ENCODE measurements at regions not wholly inside any gene's neighbourhood (a gene's known extent, or its start where the extent isn't known, plus 50 kb on each side); places are given as distances from the start of the nearest gene placed in this dataset.

- Histone ChIP-seq H3K27me3 (no peaks in the 10 kb centered on the region), H3K4me1 (no peaks in the 10 kb centered on the region), H3K36me3 (no peaks in the 10 kb centered on the region), H3K9me3 (no peaks in the 10 kb centered on the region), H3K27ac (no peak overlapping the region), H3K4me3 (no peak overlapping the region)
- intact Hi-C loops (cut with DNase I; ENCODE audit: low total_unique reads) (no loop called here), in situ Hi-C loops (cut with MboI; ENCODE audit: low sequenced_read_pairs in 4 of 4) (loop anchor here in 2 of 4 donors (5.0 to 25.0 kb wide), 3 partner anchors 118 to 893 kb away; no protein-coding TSS in a partner anchor)
- no peak for ATAC-seq
- no peak for DNase-seq
- TF ChIP-seq CTCF (IDR thresholded peaks at IDR 0.05 in 4 of 5, conservative IDR thresholded peaks at IDR 0.05 in 1 of 5) (no peak), POLR2A (IDR thresholded peaks at IDR 0.05) (no peak)
Measured at GRCh38 chr1:168443899-168444298, 99.9 kb downstream of the XCL2 start.

DNA sequence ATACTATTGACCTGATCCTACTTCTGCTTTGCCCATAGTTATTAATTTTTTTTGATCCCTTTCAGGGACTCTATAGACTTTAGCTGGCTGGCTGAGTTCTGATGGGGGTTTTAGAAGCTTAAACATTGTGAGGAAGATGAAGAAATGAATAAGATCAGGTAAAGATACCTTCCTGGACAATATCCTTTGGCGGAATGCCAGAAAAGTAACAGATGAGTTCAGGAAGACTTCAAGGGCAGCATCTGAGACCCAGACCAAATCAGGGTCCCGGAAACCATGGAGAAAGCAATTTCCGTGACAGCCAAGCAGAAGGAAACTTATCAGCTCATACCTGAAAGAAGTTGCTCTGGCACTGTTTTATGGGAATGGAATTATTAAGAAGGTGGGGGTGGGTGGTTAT lies 100.4 kb downstream of the XCL2 start:
- Histone ChIP-seq H3K27me3 (no peaks in the 10 kb centered on the region), H3K9me3 (no peaks in the 10 kb centered on the region), H3K27ac (no peak overlapping the region), H3K4me3 (no peak overlapping the region), H3K4me1 (no peaks in the 10 kb centered on the region), H3K36me3 (no peaks in the 10 kb centered on the region)
- DNase-seq: no peak
- intact Hi-C loops (cut with DNase I; ENCODE audit: low total_unique reads) (no loop called here), in situ Hi-C loops (cut with MboI; ENCODE audit: low sequenced_read_pairs in 4 of 4) (loop anchor here in 2 of 4 donors (5.0 to 25.0 kb wide), 3 partner anchors 119 to 894 kb away; no protein-coding TSS in a partner anchor)
- TF ChIP-seq POLR2A (IDR thresholded peaks at IDR 0.05): no peak
- no peak for TF ChIP-seq CTCF (IDR thresholded peaks at IDR 0.05 in 4 of 5, conservative IDR thresholded peaks at IDR 0.05 in 1 of 5)
- no peak for ATAC-seq

DNA sequence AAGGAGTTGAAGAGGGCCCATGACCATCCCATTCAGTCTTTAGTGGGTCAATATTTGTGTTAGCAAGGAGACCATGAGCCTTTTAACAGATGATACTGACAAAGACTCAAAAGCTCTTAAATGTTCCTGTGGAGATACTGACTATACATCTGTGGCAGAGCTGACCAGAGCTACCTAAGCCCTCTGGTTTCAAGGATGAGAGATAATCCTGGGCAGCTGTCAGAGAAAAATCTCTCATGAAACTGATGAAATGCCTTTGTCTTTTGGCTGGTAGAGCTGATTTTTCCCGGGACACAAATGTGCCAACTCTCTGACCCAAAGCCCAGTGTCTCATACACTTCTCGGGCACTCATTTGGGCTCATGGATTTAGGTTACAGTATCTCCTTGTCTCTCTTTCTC lies 100.9 kb downstream of the XCL2 start:
- in situ Hi-C loops (cut with MboI; ENCODE audit: low sequenced_read_pairs in 4 of 4): loop anchor here in 2 of 4 donors (5.0 to 25.0 kb wide), 3 partner anchors 119 to 894 kb away; no protein-coding TSS in a partner anchor

DNA sequence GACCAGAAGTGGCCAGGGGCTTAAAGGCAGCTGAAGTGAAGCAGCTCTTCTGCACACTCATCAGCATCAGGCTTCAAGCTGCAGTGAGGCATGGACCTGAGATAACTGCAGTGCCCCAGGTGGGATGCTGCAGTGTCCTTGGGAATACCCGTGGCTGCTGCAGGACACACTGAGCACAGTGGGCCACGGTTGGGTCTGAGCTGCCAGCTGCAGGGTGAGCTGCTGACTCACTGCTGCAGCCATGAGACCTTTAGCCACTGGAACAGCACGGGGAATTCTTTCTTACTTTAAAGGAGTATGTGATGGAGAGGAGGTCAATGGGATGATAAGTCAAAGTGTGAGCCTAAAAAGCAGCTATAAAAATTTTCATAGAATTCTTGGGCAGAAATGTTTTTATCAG lies 102.1 kb downstream of the XCL2 start:
- no peak for TF ChIP-seq POLR2A (IDR thresholded peaks at IDR 0.05)
- no peak for TF ChIP-seq CTCF (IDR thresholded peaks at IDR 0.05 in 4 of 5, conservative IDR thresholded peaks at IDR 0.05 in 1 of 5)
- no peaks in the 10 kb centered on the region for H3K9me3 ChIP-seq
- intact Hi-C loops (cut with DNase I; ENCODE audit: low total_unique reads): no loop called here
- no peaks in the 10 kb centered on the region for H3K4me1 ChIP-seq
- no peaks in the 10 kb centered on the region for H3K36me3 ChIP-seq
- no peak overlapping the region for H3K4me3 ChIP-seq
- in situ Hi-C loops (cut with MboI; ENCODE audit: low sequenced_read_pairs in 4 of 4): loop anchor here in 2 of 4 donors (5.0 to 25.0 kb wide), 3 partner anchors 121 to 896 kb away; no protein-coding TSS in a partner anchor
- H3K27me3 ChIP-seq: no peaks in the 10 kb centered on the region
- DNase-seq (no peak), ATAC-seq (no peak)
- no peak overlapping the region for H3K27ac ChIP-seq

More for the DNA sequence above, 100.9 kb downstream of the XCL2 start:
- Histone ChIP-seq H3K27ac (no peak overlapping the region), H3K4me3 (no peak overlapping the region), H3K36me3 (no peaks in the 10 kb centered on the region), H3K27me3 (no peaks in the 10 kb centered on the region), H3K9me3 (no peaks in the 10 kb centered on the region), H3K4me1 (no peaks in the 10 kb centered on the region)
- no peak for ATAC-seq
- TF ChIP-seq POLR2A (IDR thresholded peaks at IDR 0.05) (no peak), CTCF (IDR thresholded peaks at IDR 0.05 in 4 of 5, conservative IDR thresholded peaks at IDR 0.05 in 1 of 5) (no peak)
- DNase-seq: no peak
- intact Hi-C loops (cut with DNase I; ENCODE audit: low total_unique reads): no loop called here
